NOMO-1 treated with dmso at 0.1 percent for 144 hours (cell line): ENCODE measurements at regions not wholly inside any gene's neighbourhood (a gene's known extent, or its start where the extent isn't known, plus 50 kb on each side); places are given as distances from the start of the nearest gene placed in this dataset.

ENCODE experiments used
- DNase-seq: peaks from one replicate; lab custom pipeline; 2025; ENCODE audit not compliant: unreplicated experiment; lab: John Stamatoyannopoulos, UW

- no peak for DNase-seq
Measured at GRCh38 chr4:11532138-11532537, 103.4 kb upstream of the HS3ST1 start.

GRCh38 chr4:11529625-11530201 is 101.0 kb upstream of the HS3ST1 start:
- DNase-seq = no peak

- DNase-seq = no peak
Measured at GRCh38 chr4:11525085-11525484, 96.4 kb upstream of the HS3ST1 start.

- DNase-seq = no peak
Measured at GRCh38 chr4:11518754-11519153, 90.1 kb upstream of the HS3ST1 start.

- DNase-seq = no peak
Measured at GRCh38 chr4:11514779-11515419, 86.2 kb upstream of the HS3ST1 start.

GRCh38 chr4:11514003-11514402 is 85.3 kb upstream of the HS3ST1 start:
- DNase-seq = no peak

- no peak for DNase-seq
Measured at GRCh38 chr4:11512871-11513270, 84.2 kb upstream of the HS3ST1 start.

- DNase-seq = no peak
Measured at GRCh38 chr4:11511321-11511720, 82.6 kb upstream of the HS3ST1 start.

- no peak for DNase-seq
Measured at GRCh38 chr4:11507920-11508319, 79.2 kb upstream of the HS3ST1 start.

- DNase-seq = no peak
Measured at GRCh38 chr4:11506194-11506593, 77.5 kb upstream of the HS3ST1 start.

GRCh38 chr4:11505221-11505971 is 76.7 kb upstream of the HS3ST1 start:
- no peak for DNase-seq

- no peak for DNase-seq
Measured at GRCh38 chr4:11503166-11503565, 74.5 kb upstream of the HS3ST1 start.

- no peak for DNase-seq
Measured at GRCh38 chr4:11497972-11498371, 69.3 kb upstream of the HS3ST1 start.

GRCh38 chr4:11497212-11497806 is 68.6 kb upstream of the HS3ST1 start:
- no peak for DNase-seq

- DNase-seq = no peak
Measured at GRCh38 chr4:11496351-11496829, 67.7 kb upstream of the HS3ST1 start.

GRCh38 chr4:11495818-11496217 is 67.1 kb upstream of the HS3ST1 start:
- no peak for DNase-seq

- no peak for DNase-seq
Measured at GRCh38 chr4:11495291-11495690, 66.6 kb upstream of the HS3ST1 start.

GRCh38 chr4:11494232-11494631 is 65.5 kb upstream of the HS3ST1 start:
- DNase-seq = no peak

- DNase-seq = no peak
Measured at GRCh38 chr4:11489453-11490083, 60.9 kb upstream of the HS3ST1 start.

- DNase-seq = no peak
Measured at GRCh38 chr4:11488657-11489452, 60.2 kb upstream of the HS3ST1 start.
